SK-N-SH (cell line): ENCODE measurements at regions not wholly inside any gene's neighbourhood (a gene's known extent, or its start where the extent isn't known, plus 50 kb on each side); places are given as distances from the start of the nearest gene placed in this dataset.

Experiments used
- CTCF ChIA-PET: fragments of 300-600, 350-600 bp; formaldehyde crosslinking; extraction: SDS; loops from one replicate; lab custom pipeline; 2021; lab: Yijun Ruan, JAX
- POLR2A ChIA-PET: fragments of 350-600 bp; sonication (Branson Sonifier 250); formaldehyde crosslinking; extraction: SDS; loops from one replicate; lab custom pipeline; 2020; ENCODE audit warnings: antibody characterized with exemption, inconsistent platforms; lab: Yijun Ruan, JAX
- DNase-seq: peaks from one replicate; pipeline ENCODE4 v3.0.0; 2012
- H2AFZ ChIP-seq: fragments of 200-600 bp; sonication (generic); 2 replicates; pipeline ENCODE4 v1.8.1; 2016; ENCODE audit warnings: antibody characterized with exemption, mild to moderate bottlenecking, low read depth
- H3F3A ChIP-seq: fragments of 200-600 bp; sonication (generic); replicated peaks from 2 replicates; pipeline ENCODE3; 2016; ENCODE audit warnings: antibody characterized with exemption, mild to moderate bottlenecking; ENCODE audit not compliant: insufficient read depth
- H3K27ac ChIP-seq, 2 experiments: fragments of 200-500 bp in 1 of 2; fragments of 200-600 bp in 1 of 2; sonication (Bioruptor generic) in 1 of 2; sonication (generic), shearing (Covaris generic) in 1 of 2; 2 replicates each; pipeline versions ENCODE4 v1.5.1 to v1.6.1; 2014 to 2016; ENCODE audit warnings: low read depth in 2 of 2, inconsistent platforms in 1 of 2, low read length in 1 of 2, mild to moderate bottlenecking in 1 of 2, mixed read lengths in 1 of 2
- H3K27me3 ChIP-seq: fragments of 200-600 bp; sonication (generic), shearing (Covaris generic); 2 replicates; pipeline ENCODE4 v1.6.1; 2016; ENCODE audit warnings: mixed run types; ENCODE audit not compliant: insufficient read depth
- H3K36me3 ChIP-seq, 2 experiments: fragments of 200-500 bp in 1 of 2; fragments of 200-600 bp in 1 of 2; sonication (Bioruptor generic) in 1 of 2; sonication (generic) in 1 of 2; replicated peaks in 1 of 2; 2 replicates each; pipeline versions ENCODE3 to v1.5.1; 2014 to 2016; ENCODE audit warnings: low read length in 1 of 2, mild to moderate bottlenecking in 1 of 2; ENCODE audit not compliant: insufficient read depth in 2 of 2, control insufficient read depth in 1 of 2
- H3K4me1 ChIP-seq, 2 experiments: fragments of 200-500 bp in 1 of 2; fragments of 200-600 bp in 1 of 2; sonication (Bioruptor generic) in 1 of 2; sonication (generic), shearing (Covaris generic) in 1 of 2; 2 replicates each; pipeline versions ENCODE4 v1.5.1 to v1.6.1; 2014 to 2016; ENCODE audit warnings: low read depth in 1 of 2, low read length in 1 of 2, mixed run types in 1 of 2; ENCODE audit not compliant: insufficient read depth in 2 of 2, control insufficient read depth in 1 of 2
- H3K4me2 ChIP-seq: fragments of 200-600 bp; sonication (generic), shearing (Covaris generic); 2 replicates; pipeline ENCODE4 v1.6.1; 2017; ENCODE audit warnings: mixed run types
- H3K4me3 ChIP-seq, 2 experiments: fragments of 200-500 bp in 1 of 2; fragments of 200-600 bp in 1 of 2; sonication (Bioruptor generic) in 1 of 2; sonication (generic), shearing (Covaris generic) in 1 of 2; 2 replicates each; pipeline versions ENCODE4 v1.5.1 to v1.8.1; 2014 to 2016; ENCODE audit warnings: low read depth in 2 of 2, inconsistent platforms in 1 of 2, low read length in 1 of 2, mild to moderate bottlenecking in 1 of 2, mixed read lengths in 1 of 2, moderate library complexity in 1 of 2
- H3K79me2 ChIP-seq: fragments of 200-600 bp; sonication (generic); 2 replicates; pipeline ENCODE4 v1.8.1; 2017; ENCODE audit warnings: mild to moderate bottlenecking; ENCODE audit not compliant: insufficient read depth
- H3K9ac ChIP-seq: fragments of 200-600 bp; sonication (generic); 2 replicates; pipeline ENCODE4 v1.6.1; 2017; ENCODE audit warnings: mixed run types
- H3K9me2 ChIP-seq: fragments of 200-600 bp; sonication (generic); 2 replicates; pipeline ENCODE4 v1.6.1; 2017; ENCODE audit warnings: mixed run types
- H3K9me3 ChIP-seq: fragments of 200-600 bp; sonication (generic); 2 replicates; pipeline ENCODE4 v1.6.1; 2017; ENCODE audit warnings: mixed run types, mild to moderate bottlenecking, moderate library complexity
- H4K20me1 ChIP-seq: fragments of 200-600 bp; sonication (generic); 2 replicates; pipeline ENCODE4 v1.6.1; 2017; ENCODE audit warnings: mild to moderate bottlenecking, mixed run types; ENCODE audit not compliant: insufficient read depth
- CHD2 ChIP-seq: fragments of 150-350 bp; IDR thresholded peaks from 2 replicates; pipeline ENCODE4 v1.6.1; 2018; ENCODE audit warnings: low read length; ENCODE audit not compliant: partially characterized antibody
- CTCF ChIP-seq: fragments of 200-600 bp; sonication (generic); IDR thresholded peaks from 2 replicates; pipeline ENCODE4 v1.6.1; 2017; ENCODE audit warnings: antibody characterized with exemption, mild to moderate bottlenecking, moderate library complexity
- ELF1 ChIP-seq: IDR thresholded peaks from 2 replicates; pipeline ENCODE4 v1.4.0; 2012
- EZH2phosphoT487 ChIP-seq: fragments of 200-600 bp; sonication (generic); IDR thresholded peaks from 2 replicates; pipeline ENCODE4 v1.6.1; 2017; ENCODE audit warnings: low read depth, mixed run types, mild to moderate bottlenecking, antibody characterized with exemption, moderate library complexity, borderline replicate concordance
- FOXM1 ChIP-seq: IDR thresholded peaks from 2 replicates; pipeline ENCODE4 v1.4.0; 2012; ENCODE audit warnings: low read depth, mild to moderate bottlenecking
- GABPA ChIP-seq: IDR thresholded peaks from 2 replicates; pipeline ENCODE4 v1.4.0; 2012; ENCODE audit warnings: low read depth, mild to moderate bottlenecking
- MEF2A ChIP-seq: IDR thresholded peaks from 2 replicates; pipeline ENCODE4 v1.4.0; 2012; ENCODE audit warnings: low read depth, borderline replicate concordance
- NRF1 ChIP-seq: IDR thresholded peaks from 2 replicates; pipeline ENCODE4 v1.6.1; 2012; ENCODE audit warnings: low read depth, mild to moderate bottlenecking, low read length
- RFX5 ChIP-seq: IDR thresholded peaks from 2 replicates; pipeline ENCODE4 v1.6.1; 2012; ENCODE audit warnings: mild to moderate bottlenecking, improper control_type of control experiment, low read length
- RXRA ChIP-seq: IDR thresholded peaks from 2 replicates; pipeline ENCODE4 v1.4.0; 2012; ENCODE audit warnings: low read depth, mild to moderate bottlenecking, borderline replicate concordance
- SIN3A ChIP-seq: IDR thresholded peaks from 2 replicates; pipeline ENCODE4 v1.6.1; 2012; ENCODE audit warnings: low read depth, mild to moderate bottlenecking, low read length, moderate library complexity, borderline replicate concordance
- TCF12 ChIP-seq: IDR thresholded peaks from 2 replicates; pipeline ENCODE4 v1.4.0; 2012
- YY1 ChIP-seq: IDR thresholded peaks from 2 replicates; pipeline ENCODE4 v1.4.0; 2012; ENCODE audit warnings: low read depth, mild to moderate bottlenecking
- WGBS: methylation state at CpG from one replicate; pipeline ENCODE4 v1.1.6; 2017; ENCODE audit warnings: low lambda C conversion rate; 5-methylcytosine and 5-hydroxymethylcytosine counted together
- TF ChIP-seq, protein P1 (sequence below): fragments of 150-350 bp; IDR thresholded peaks from 2 replicates; pipeline ENCODE4 v1.6.1; 2016; ENCODE audit warnings: mild to moderate bottlenecking, low read depth, low read length

DNA sequence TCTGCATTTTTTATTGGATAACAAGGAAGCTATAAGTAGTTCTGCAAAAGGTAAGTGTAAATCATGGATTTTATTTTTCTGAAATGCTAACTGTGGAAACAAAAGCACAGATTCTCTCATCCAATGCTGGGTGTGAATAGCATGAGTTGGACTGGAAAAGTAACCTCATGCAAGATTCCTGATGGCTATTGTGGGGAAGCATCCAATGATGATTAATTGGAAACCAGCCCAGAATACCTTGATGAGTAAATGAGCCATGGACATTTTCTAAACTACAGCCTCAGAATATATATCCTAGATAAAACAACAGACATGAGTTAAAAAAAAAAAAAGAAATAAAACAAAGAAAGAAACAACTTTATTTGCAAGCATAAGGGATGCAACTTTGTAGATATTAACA, 934.6 kb downstream of the CCSER2 start:
- H3K4me1 ChIP-seq: no peaks in the 10 kb centered on the region
- no peaks in the 10 kb centered on the region; the same call in 1 of the 2 replicates for H3K9me3 ChIP-seq
- TF ChIP-seq MEF2A (no peak), YY1 (no peak), GABPA (no peak), CHD2 (no peak), ELF1 (no peak), RXRA (no peak)
- TF ChIP-seq, protein P1, sequence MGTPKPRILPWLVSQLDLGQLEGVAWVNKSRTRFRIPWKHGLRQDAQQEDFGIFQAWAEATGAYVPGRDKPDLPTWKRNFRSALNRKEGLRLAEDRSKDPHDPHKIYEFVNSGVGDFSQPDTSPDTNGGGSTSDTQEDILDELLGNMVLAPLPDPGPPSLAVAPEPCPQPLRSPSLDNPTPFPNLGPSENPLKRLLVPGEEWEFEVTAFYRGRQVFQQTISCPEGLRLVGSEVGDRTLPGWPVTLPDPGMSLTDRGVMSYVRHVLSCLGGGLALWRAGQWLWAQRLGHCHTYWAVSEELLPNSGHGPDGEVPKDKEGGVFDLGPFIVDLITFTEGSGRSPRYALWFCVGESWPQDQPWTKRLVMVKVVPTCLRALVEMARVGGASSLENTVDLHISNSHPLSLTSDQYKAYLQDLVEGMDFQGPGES: no peak
- TF ChIP-seq, all 33 proteins: peak for 0
- no peak overlapping the region for H3K9ac ChIP-seq
- H4K20me1 ChIP-seq: no peaks in the 10 kb centered on the region
- no peak overlapping the region for H3K4me3 ChIP-seq
- ChIA-PET POLR2A (no interaction called here), CTCF (no interaction called here)
- H3K27ac ChIP-seq: no peak overlapping the region
- no peak overlapping the region for H3K4me2 ChIP-seq
- H3K9me2 ChIP-seq: no peaks in the 10 kb centered on the region
- H3K36me3 ChIP-seq: no peaks in the 10 kb centered on the region
- no peak overlapping the region for H2AFZ ChIP-seq
- no peaks in the 10 kb centered on the region for H3K79me2 ChIP-seq
- no peaks in the 10 kb centered on the region for H3K27me3 ChIP-seq
- DNase-seq: no peak
- H3F3A ChIP-seq: no peaks in the 10 kb centered on the region

- POLR2A ChIA-PET: no interaction called here
- no peak overlapping the region for H3K4me2 ChIP-seq
- H3K27ac ChIP-seq: no peak overlapping the region
- H2AFZ ChIP-seq: no peak overlapping the region
- CTCF ChIA-PET: no interaction called here
- no peaks in the 10 kb centered on the region for H3K79me2 ChIP-seq
- H4K20me1 ChIP-seq: no peaks in the 10 kb centered on the region
- H3K36me3 ChIP-seq: no peaks in the 10 kb centered on the region
- no peaks in the 10 kb centered on the region for H3K4me1 ChIP-seq
- no peak for TF ChIP-seq NRF1
- TF ChIP-seq MEF2A: no peak
- H3K27me3 ChIP-seq: no peaks in the 10 kb centered on the region
- no peaks in the 10 kb centered on the region; the same call in 1 of the 2 replicates for H3K9me3 ChIP-seq
- no peak overlapping the region for H3K9ac ChIP-seq
- DNase-seq: no peak
- H3K9me2 ChIP-seq: no peaks in the 10 kb centered on the region
- H3K4me3 ChIP-seq: no peak overlapping the region
- no peaks in the 10 kb centered on the region for H3F3A ChIP-seq
These were observed 936.7 kb downstream of the CCSER2 start for GRCh38 chr10:85265121-85265520.

- H3K9me2 ChIP-seq: no peaks in the 10 kb centered on the region
- no peaks in the 10 kb centered on the region for H3K27me3 ChIP-seq
- no peaks in the 10 kb centered on the region for H4K20me1 ChIP-seq
- no peaks in the 10 kb centered on the region for H3K4me1 ChIP-seq
- H3K36me3 ChIP-seq: no peaks in the 10 kb centered on the region
- CTCF ChIA-PET: no interaction called here
- H3K9me3 ChIP-seq: no peaks in the 10 kb centered on the region; the same call in 1 of the 2 replicates
- DNase-seq: no peak
- POLR2A ChIA-PET: no interaction called here
- H3K79me2 ChIP-seq: no peaks in the 10 kb centered on the region
- H3K4me2 ChIP-seq: no peak overlapping the region
- no peak overlapping the region for H2AFZ ChIP-seq
- TF ChIP-seq CTCF (no peak), CHD2 (no peak), TCF12 (no peak), FOXM1 (no peak), SIN3A (no peak), EZH2phosphoT487 (no peak), RFX5 (no peak)
- H3K4me3 ChIP-seq: no peak overlapping the region
- no peak overlapping the region for H3K9ac ChIP-seq
- no peak overlapping the region for H3K27ac ChIP-seq
- H3F3A ChIP-seq: no peaks in the 10 kb centered on the region
- 4% methylated on average over 1 of the region's 1 CpG for WGBS
These were observed 938.4 kb downstream of the CCSER2 start for GRCh38 chr10:85266808-85267207.
